ENCODE measurements at regions not wholly inside any gene's neighbourhood (a gene's known extent, or its start where the extent isn't known, plus 50 kb on each side); places are given as distances from the start of the nearest gene placed in this dataset.

DNA sequence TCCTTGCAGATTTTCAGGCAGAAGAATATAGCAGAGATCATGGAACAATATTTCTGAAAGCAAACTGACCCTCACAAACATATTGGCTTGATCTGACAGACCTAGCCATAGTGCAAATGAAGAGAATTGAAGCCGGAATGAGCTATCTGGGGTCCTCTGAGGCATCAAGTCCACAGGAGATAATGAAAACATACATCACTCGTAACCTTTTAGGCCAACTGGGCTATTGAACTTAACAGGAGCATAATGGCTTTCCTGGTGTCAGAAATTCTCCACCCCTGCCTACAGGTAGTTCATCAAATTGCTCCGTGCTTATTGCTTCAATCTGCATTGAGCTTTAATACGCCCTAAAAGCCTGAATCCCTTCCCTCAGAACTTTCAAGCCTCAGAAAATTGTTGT lies 1414.6 kb upstream of the TENM4 start:
- Histone ChIP-seq H3K23ac (ENCODE audit: insufficient read length, low read depth, low read length) (no peak overlapping the region), H3K79me2 (ENCODE audit: insufficient read depth, low read length) (no peaks in the 10 kb centered on the region), H2BK20ac (ENCODE audit: low read depth, low read length, poor library complexity, severe bottlenecking) (no peak overlapping the region), H4K8ac (replicated peaks; ENCODE audit: insufficient read length, low read depth, low read length) (no peak overlapping the region), H3K18ac (ENCODE audit: insufficient read length, low read depth, low read length) (no peak overlapping the region), H3K4me1 (ENCODE audit: insufficient read depth, low read length) (no peaks in the 10 kb centered on the region), H3K9ac (ENCODE audit: extremely low read depth, insufficient read length, low read length) (no peak overlapping the region), H2AK5ac (ENCODE audit: insufficient read length, low read length) (no peak overlapping the region), H2AFZ (ENCODE audit: low read length) (no peak overlapping the region), H2BK12ac (ENCODE audit: insufficient read length, low read depth, low read length) (no peak overlapping the region), H4K20me1 (ENCODE audit: control insufficient read depth, insufficient read depth, insufficient read length) (no peaks in the 10 kb centered on the region), H3K79me1 (ENCODE audit: insufficient read depth, low read depth, low read length, poor library complexity, severe bottlenecking) (no peaks in the 10 kb centered on the region), H3K23me2 (ENCODE audit: insufficient read length, low read depth, low read length, poor library complexity, severe bottlenecking) (no peaks in the 10 kb centered on the region), H3K4ac (ENCODE audit: low read depth, low read length) (no peak overlapping the region), H3K27me3 (ENCODE audit: insufficient read depth, low read length) (no peaks in the 10 kb centered on the region), H4K5ac (ENCODE audit: insufficient read length, low read depth, low read length) (no peak overlapping the region), H2BK120ac (ENCODE audit: low read depth, low read length, poor library complexity, severe bottlenecking) (no peak overlapping the region), H3K4me2 (ENCODE audit: insufficient read depth, insufficient read length, low read length) (no peak overlapping the region), H3K56ac (ENCODE audit: insufficient read length, low read depth, low read length) (no peak overlapping the region), H3K27ac (ENCODE audit: insufficient read length, low read depth, low read length) (no peak overlapping the region), H3K14ac (ENCODE audit: insufficient read depth, low read length) (no peak overlapping the region), H3T11ph (ENCODE audit: low read length) (no peak overlapping the region), H2BK15ac (ENCODE audit: low read depth, low read length) (no peak overlapping the region), H2BK5ac (ENCODE audit: insufficient read length, low read length) (no peak overlapping the region), H3K9me3 (ENCODE audit: control insufficient read depth, low read depth, low read length) (no peaks in the 10 kb centered on the region), H4K91ac (ENCODE audit: insufficient read length, low read depth, low read length) (no peak overlapping the region)
- WGBS (ENCODE audit: extremely low coverage, insufficient read length, low lambda C conversion rate): no CpG with 5 or more reads among the region's 4 CpGs
- no peak for DNase-seq
- Mint-ChIP-seq H3K4me1 (peaks cover 13 to 20% of the 10 kb centered on the region in 2 experiments), H3K4me3 (no peak overlapping the region), H3K9me3 (no peaks in the 10 kb centered on the region; a peak in 1 of 5 replicates), H3K27me3 (ENCODE audit: low read depth) (no peaks in the 10 kb centered on the region), H3K36me3 (ENCODE audit: insufficient read depth in 1 of 3, low read depth in 3 of 3) (no peaks in the 10 kb centered on the region), H3K27ac (no peak overlapping the region)
- no peak for TF ChIP-seq CTCF (conservative IDR thresholded peaks at IDR 0.05)

Data from H9 (cell line).